ENCODE measurements at regions not wholly inside any gene's neighbourhood (a gene's known extent, or its start where the extent isn't known, plus 50 kb on each side); places are given as distances from the start of the nearest gene placed in this dataset.

GRCh38 chr17:79243603-79243990 lies 169.0 kb downstream of the ENGASE start:
- peaks cover 0 to 4% of the 10 kb centered on the region in 2 experiments; a peak in 2 of 5 replicates for H3K9me3 Mint-ChIP-seq
- Histone ChIP-seq H2AFZ (ENCODE audit: low read length) (no peak overlapping the region), H3K23ac (ENCODE audit: insufficient read length, low read depth, low read length) (no peak overlapping the region), H3K27ac (ENCODE audit: insufficient read length, low read depth, low read length) (no peak overlapping the region), H2BK20ac (ENCODE audit: low read depth, low read length, poor library complexity, severe bottlenecking) (no peak overlapping the region), H4K91ac (ENCODE audit: insufficient read length, low read depth, low read length) (no peak overlapping the region), H2BK12ac (ENCODE audit: insufficient read length, low read depth, low read length) (no peak overlapping the region), H3K4ac (ENCODE audit: low read depth, low read length) (no peak overlapping the region), H3K9me3 (ENCODE audit: control insufficient read depth, low read depth, low read length) (no peaks in the 10 kb centered on the region), H2BK120ac (ENCODE audit: low read depth, low read length, poor library complexity, severe bottlenecking) (no peak overlapping the region), H3K79me2 (ENCODE audit: insufficient read depth, low read length) (no peaks in the 10 kb centered on the region), H4K5ac (ENCODE audit: insufficient read length, low read depth, low read length) (no peak overlapping the region), H3K18ac (ENCODE audit: insufficient read length, low read depth, low read length) (no peak overlapping the region), H3K56ac (ENCODE audit: insufficient read length, low read depth, low read length) (no peak overlapping the region), H3K4me1 (ENCODE audit: insufficient read depth, low read length) (no peaks in the 10 kb centered on the region), H2AK5ac (ENCODE audit: insufficient read length, low read length) (no peak overlapping the region), H3K79me1 (ENCODE audit: insufficient read depth, low read depth, low read length, poor library complexity, severe bottlenecking) (no peaks in the 10 kb centered on the region), H3K27me3 (ENCODE audit: insufficient read depth, low read length) (no peaks in the 10 kb centered on the region), H3K4me2 (ENCODE audit: insufficient read depth, insufficient read length, low read length) (no peak overlapping the region), H4K8ac (replicated peaks; ENCODE audit: insufficient read length, low read depth, low read length) (no peak overlapping the region), H3K9ac (ENCODE audit: extremely low read depth, insufficient read length, low read length) (no peak overlapping the region), H2BK5ac (ENCODE audit: insufficient read length, low read length) (no peak overlapping the region), H4K20me1 (ENCODE audit: control insufficient read depth, insufficient read depth, insufficient read length) (no peaks in the 10 kb centered on the region), H3K14ac (ENCODE audit: insufficient read depth, low read length) (no peak overlapping the region), H3K23me2 (ENCODE audit: insufficient read length, low read depth, low read length, poor library complexity, severe bottlenecking) (no peaks in the 10 kb centered on the region), H2BK15ac (ENCODE audit: low read depth, low read length) (no peak overlapping the region), H3T11ph (ENCODE audit: low read length) (no peak overlapping the region)
- H3K4me3 Mint-ChIP-seq = no peak overlapping the region
- H3K27ac Mint-ChIP-seq = no peak overlapping the region
- DNase-seq = no peak
- no CpG with 5 or more reads among the region's 4 CpGs for WGBS (ENCODE audit: extremely low coverage, insufficient read length, low lambda C conversion rate)
- peaks cover 0 to 2% (median 0%) of the 10 kb centered on the region in 3 experiments; a peak in 2 of 7 replicates for H3K36me3 Mint-ChIP-seq (ENCODE audit: insufficient read depth in 1 of 3, low read depth in 3 of 3)
- TF ChIP-seq CTCF (conservative IDR thresholded peaks at IDR 0.05) = no peak
- peaks cover 0 to 2% of the 10 kb centered on the region in 2 experiments; a peak in 2 of 4 replicates for H3K4me1 Mint-ChIP-seq
- H3K27me3 Mint-ChIP-seq (ENCODE audit: low read depth) = peaks cover 21% of the 10 kb centered on the region

Data from H9 (cell line).